ENCODE measurements at regions not wholly inside any gene's neighbourhood (a gene's known extent, or its start where the extent isn't known, plus 50 kb on each side); places are given as distances from the start of the nearest gene placed in this dataset.

DNA sequence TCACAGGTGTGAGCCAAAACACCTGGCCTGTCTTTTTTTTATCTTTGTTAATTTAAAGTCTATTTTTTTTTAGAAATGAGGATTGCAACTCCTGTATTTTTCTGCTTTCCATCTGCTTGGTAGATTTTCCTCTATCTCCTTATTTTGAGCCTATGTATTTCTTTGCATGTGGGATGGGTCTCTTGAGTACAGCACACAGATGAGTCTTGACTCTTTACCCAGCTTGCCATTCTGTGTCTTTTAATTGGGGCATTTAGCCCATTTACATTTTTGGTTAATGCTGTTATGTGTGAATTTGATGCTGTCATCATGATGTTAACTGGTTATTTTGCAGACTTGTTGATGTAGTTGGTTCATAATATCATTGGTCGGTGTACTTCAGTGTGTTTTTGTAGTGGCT lies 317.4 kb downstream of the IPO8 start:
- no peak for TF ChIP-seq POLR2A (IDR thresholded peaks at IDR 0.05)
- TF ChIP-seq, protein P1, sequence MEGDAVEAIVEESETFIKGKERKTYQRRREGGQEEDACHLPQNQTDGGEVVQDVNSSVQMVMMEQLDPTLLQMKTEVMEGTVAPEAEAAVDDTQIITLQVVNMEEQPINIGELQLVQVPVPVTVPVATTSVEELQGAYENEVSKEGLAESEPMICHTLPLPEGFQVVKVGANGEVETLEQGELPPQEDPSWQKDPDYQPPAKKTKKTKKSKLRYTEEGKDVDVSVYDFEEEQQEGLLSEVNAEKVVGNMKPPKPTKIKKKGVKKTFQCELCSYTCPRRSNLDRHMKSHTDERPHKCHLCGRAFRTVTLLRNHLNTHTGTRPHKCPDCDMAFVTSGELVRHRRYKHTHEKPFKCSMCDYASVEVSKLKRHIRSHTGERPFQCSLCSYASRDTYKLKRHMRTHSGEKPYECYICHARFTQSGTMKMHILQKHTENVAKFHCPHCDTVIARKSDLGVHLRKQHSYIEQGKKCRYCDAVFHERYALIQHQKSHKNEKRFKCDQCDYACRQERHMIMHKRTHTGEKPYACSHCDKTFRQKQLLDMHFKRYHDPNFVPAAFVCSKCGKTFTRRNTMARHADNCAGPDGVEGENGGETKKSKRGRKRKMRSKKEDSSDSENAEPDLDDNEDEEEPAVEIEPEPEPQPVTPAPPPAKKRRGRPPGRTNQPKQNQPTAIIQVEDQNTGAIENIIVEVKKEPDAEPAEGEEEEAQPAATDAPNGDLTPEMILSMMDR (IDR thresholded peaks at IDR 0.05), result no peak
- no peak for TF ChIP-seq EP300 (IDR thresholded peaks at IDR 0.05)

All from ovary (tissue), 3 donors.